ENCODE measurements at regions not wholly inside any gene's neighbourhood (a gene's known extent, or its start where the extent isn't known, plus 50 kb on each side); places are given as distances from the start of the nearest gene placed in this dataset.

DNA sequence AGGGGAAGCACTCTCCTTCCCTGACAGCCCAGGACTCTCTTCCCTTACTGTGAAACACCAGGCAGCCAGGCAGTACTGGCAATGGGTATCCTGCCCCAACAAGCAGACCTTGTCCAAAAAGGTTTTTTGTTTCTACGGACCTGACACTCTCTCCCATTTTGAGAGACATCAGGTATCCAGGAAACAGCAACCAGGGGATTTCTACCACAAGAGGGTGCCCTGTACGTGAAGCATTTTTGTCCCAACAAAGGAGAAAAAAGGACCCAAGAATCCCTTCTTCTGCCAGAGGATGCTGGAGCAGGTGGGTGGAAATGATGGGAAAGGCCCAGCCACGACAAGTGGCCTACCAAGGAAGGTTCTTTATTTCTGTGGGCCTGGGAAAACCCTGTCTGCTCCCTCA lies 65.7 kb upstream of the FGF13 start:
- Histone ChIP-seq H4K5ac (ENCODE audit: insufficient read length, low read depth, low read length) (no peak overlapping the region), H2AFZ (ENCODE audit: low read length) (no peak overlapping the region), H3K56ac (replicated peaks; ENCODE audit: insufficient read length, low read depth, low read length) (no peak overlapping the region), H3K36me3 (ENCODE audit: control insufficient read depth in 2 of 4, insufficient read depth in 4 of 4, low read length in 3 of 4) (no peaks in the 10 kb centered on the region), H3K4ac (replicated peaks; ENCODE audit: insufficient read length, low read depth, low read length) (no peak overlapping the region), H2BK120ac (replicated peaks; ENCODE audit: low read depth, low read length) (no peak overlapping the region), H3K9ac (replicated peaks in 1 of 4; ENCODE audit: extremely low read depth in 1 of 4, low read depth in 3 of 4, low read length in 3 of 4) (no peak overlapping the region), H2AK5ac (ENCODE audit: low read depth, low read length) (no peak overlapping the region), H3K4me3 (ENCODE audit: extremely low read depth in 1 of 4, insufficient read depth in 2 of 4, low read depth in 3 of 4, low read length in 4 of 4) (no peak overlapping the region), H3K14ac (ENCODE audit: insufficient read length) (no peak overlapping the region), H2BK15ac (ENCODE audit: low read length) (no peak overlapping the region), H3K79me1 (ENCODE audit: low read depth, low read length) (no peaks in the 10 kb centered on the region), H3K4me2 (ENCODE audit: insufficient read depth in 1 of 2, low read depth in 2 of 2, low read length in 2 of 2) (no peak overlapping the region), H2BK12ac (ENCODE audit: low read depth, low read length) (no peak overlapping the region), H3K4me1 (replicated peaks in 1 of 4; ENCODE audit: control insufficient read depth in 3 of 4, insufficient read depth in 4 of 4, low read length in 3 of 4) (no peaks in the 10 kb centered on the region; a peak in 1 of 7 replicates), H3K27ac (ENCODE audit: low read depth, low read length) (no peak overlapping the region), H4K8ac (ENCODE audit: extremely low read depth, insufficient read depth, low read length) (no peak overlapping the region), H4K91ac (replicated peaks; ENCODE audit: insufficient read length, low read length) (no peak overlapping the region), H2BK5ac (ENCODE audit: low read depth, low read length) (no peak overlapping the region), H4K20me1 (replicated peaks in 1 of 2; ENCODE audit: control insufficient read depth in 1 of 2, insufficient read depth in 2 of 2, low read length in 2 of 2) (no peaks in the 10 kb centered on the region), H3K27me3 (replicated peaks in 1 of 4; ENCODE audit: control insufficient read depth in 3 of 4, extremely low read depth in 1 of 4, insufficient read depth in 3 of 4, low read length in 3 of 4) (no peaks in the 10 kb centered on the region), H3K23ac (ENCODE audit: insufficient read length) (no peak overlapping the region), H3K9me3 (ENCODE audit: insufficient read depth in 2 of 2, low read depth in 1 of 2, low read length in 1 of 2) (no peaks in the 10 kb centered on the region), H3K23me2 (ENCODE audit: low read depth, low read length) (no peaks in the 10 kb centered on the region), H3K18ac (ENCODE audit: extremely low read depth, low read length) (no peak overlapping the region), H2BK20ac (ENCODE audit: low read length) (no peak overlapping the region), H3K79me2 (ENCODE audit: control insufficient read depth in 1 of 2, insufficient read depth in 2 of 2, low read length in 2 of 2) (no peaks in the 10 kb centered on the region)
- ChIA-PET CTCF (ENCODE audit: partially characterized antibody) (interaction anchor here (1.1 to 1.6 kb wide), 2 partner anchors 350 to 782 kb away, joined by 4 read pairs; no protein-coding TSS in a partner anchor), POLR2A (ENCODE audit: partially characterized antibody) (no interaction called here)
- DNase-seq (ENCODE audit: low read depth in 1 of 2, low spot score in 2 of 2): peak in 1 of 2 experiments; percentile 41
- TF ChIP-seq BACH1 (IDR thresholded peaks at IDR 0.05; ENCODE audit: low read length): no peak
- TF ChIP-seq RAD21 (IDR thresholded peaks at IDR 0.05 in 1 of 2, conservative IDR thresholded peaks at IDR 0.05 in 1 of 2; ENCODE audit: low read depth in 2 of 2, low read length in 2 of 2): peak; percentile 24 to 44; a peak in 2 of 4 replicates
- TF ChIP-seq, protein P1, sequence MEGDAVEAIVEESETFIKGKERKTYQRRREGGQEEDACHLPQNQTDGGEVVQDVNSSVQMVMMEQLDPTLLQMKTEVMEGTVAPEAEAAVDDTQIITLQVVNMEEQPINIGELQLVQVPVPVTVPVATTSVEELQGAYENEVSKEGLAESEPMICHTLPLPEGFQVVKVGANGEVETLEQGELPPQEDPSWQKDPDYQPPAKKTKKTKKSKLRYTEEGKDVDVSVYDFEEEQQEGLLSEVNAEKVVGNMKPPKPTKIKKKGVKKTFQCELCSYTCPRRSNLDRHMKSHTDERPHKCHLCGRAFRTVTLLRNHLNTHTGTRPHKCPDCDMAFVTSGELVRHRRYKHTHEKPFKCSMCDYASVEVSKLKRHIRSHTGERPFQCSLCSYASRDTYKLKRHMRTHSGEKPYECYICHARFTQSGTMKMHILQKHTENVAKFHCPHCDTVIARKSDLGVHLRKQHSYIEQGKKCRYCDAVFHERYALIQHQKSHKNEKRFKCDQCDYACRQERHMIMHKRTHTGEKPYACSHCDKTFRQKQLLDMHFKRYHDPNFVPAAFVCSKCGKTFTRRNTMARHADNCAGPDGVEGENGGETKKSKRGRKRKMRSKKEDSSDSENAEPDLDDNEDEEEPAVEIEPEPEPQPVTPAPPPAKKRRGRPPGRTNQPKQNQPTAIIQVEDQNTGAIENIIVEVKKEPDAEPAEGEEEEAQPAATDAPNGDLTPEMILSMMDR (IDR thresholded peaks at IDR 0.05; ENCODE audit: control extremely low read depth in 1 of 3, insufficient read depth in 1 of 3, low read depth in 1 of 3, low read length in 3 of 3): peak in 1 of 3 experiments; percentile 41; a peak in 1 of 4 replicates
- TF ChIP-seq RXRA (IDR thresholded peaks at IDR 0.05; ENCODE audit: insufficient read depth, low read depth, low read length): no peak
- no peak for TF ChIP-seq CHD2 (IDR thresholded peaks at IDR 0.05; ENCODE audit: low read length)
- TF ChIP-seq TBP (IDR thresholded peaks at IDR 0.05; ENCODE audit: low read depth, low read length): no peak
- TF ChIP-seq SUZ12 (IDR thresholded peaks at IDR 0.05; ENCODE audit: low read length): no peak
- no peak for TF ChIP-seq FOSL1 (IDR thresholded peaks at IDR 0.05; ENCODE audit: insufficient read depth, low read depth, low read length)
- WGBS, 2 experiments (ENCODE audit: extremely low coverage in 1 of 2, insufficient coverage in 1 of 2, insufficient read length in 1 of 2, insufficient replicate concordance in 2 of 2, low coverage in 1 of 2, low lambda C conversion rate in 2 of 2, missing lambda C conversion rate in 1 of 2): 68% methylated on average over 3 of the region's 3 CpGs; no CpG with 5 or more reads in 1 of the 2 experiments
- no peak for FAIRE-seq
